GM12878 (cell line): ENCODE measurements at regions not wholly inside any gene's neighbourhood (a gene's known extent, or its start where the extent isn't known, plus 50 kb on each side); places are given as distances from the start of the nearest gene placed in this dataset.

Source experiments
- EED ChIP-seq: sonication (generic); IDR thresholded peaks from 2 replicates; pipeline ENCODE4 v1.6.1; 2016; ENCODE audit warnings: antibody characterized with exemption, low read depth
- NFXL1 ChIP-seq: fragments of 450-650 bp; IDR thresholded peaks from 2 replicates; pipeline ENCODE4 v1.6.1; 2017; ENCODE audit warnings: antibody characterized with exemption, mild to moderate bottlenecking, borderline replicate concordance
- SUPT20H ChIP-seq: IDR thresholded peaks from 2 replicates; pipeline ENCODE4 v1.6.1; 2011; ENCODE audit warnings: low read depth, mild to moderate bottlenecking, low read length, moderate library complexity, borderline replicate concordance; ENCODE audit not compliant: control insufficient read depth
- TF ChIP-seq, protein P1 (sequence below): fragments of 450-650 bp; IDR thresholded peaks from 2 replicates; pipeline ENCODE4 v1.6.1; 2017; ENCODE audit warnings: low read depth, mild to moderate bottlenecking, moderate library complexity
- TF ChIP-seq, protein P2 (sequence below): fragments of 450-650 bp; conservative IDR thresholded peaks from 2 replicates; pipeline ENCODE4 v1.6.1; 2017; ENCODE audit warnings: mild to moderate bottlenecking, moderate library complexity
- TF ChIP-seq, protein P3 (sequence below): IDR thresholded peaks from 2 replicates; pipeline ENCODE4 v1.6.1; 2012; ENCODE audit warnings: low read depth, low read length, improper control_type of control experiment
- TF ChIP-seq, protein P4 (sequence below): fragments of 450-650 bp; formaldehyde crosslinking; IDR thresholded peaks from 2 replicates; pipeline ENCODE4 v1.4.0; 2022; ENCODE audit warnings: mild to moderate bottlenecking, moderate library complexity
- TF ChIP-seq, protein P5 (sequence below), 3 experiments: IDR thresholded peaks in 2 of 3; conservative IDR thresholded peaks in 1 of 3; 2 replicates each; pipeline ENCODE4 v1.5.1; 2011; ENCODE audit warnings: low read depth in 3 of 3, low read length in 3 of 3, mild to moderate bottlenecking in 3 of 3, control low read depth in 2 of 3, moderate library complexity in 2 of 3, inconsistent platforms in 1 of 3, mixed read lengths in 1 of 3; ENCODE audit not compliant: control insufficient read depth in 2 of 3, insufficient read depth in 1 of 3; ENCODE audit errors: extremely low read depth in 1 of 3

DNA sequence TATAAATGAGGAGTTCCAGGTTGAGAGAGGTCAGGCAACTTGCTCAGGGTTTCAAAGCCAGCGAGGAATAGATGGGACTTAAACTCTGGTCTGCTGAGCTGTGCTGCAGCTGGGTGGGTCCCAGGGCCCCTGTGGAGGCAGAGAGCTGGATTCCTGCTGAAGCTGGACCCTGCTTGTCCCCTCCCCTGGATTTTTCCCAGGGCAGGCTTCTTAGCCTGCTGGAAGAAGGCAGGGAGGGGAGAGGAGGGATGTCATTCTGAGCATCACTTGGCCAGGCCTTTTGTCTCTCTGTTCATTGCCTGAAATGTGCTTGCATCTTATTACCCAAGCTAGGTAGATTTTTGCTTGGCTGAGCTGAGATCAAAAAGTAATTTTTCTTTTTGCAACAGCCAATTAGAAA, 133.7 kb downstream of the DHX35 start (continued):
- TF ChIP-seq, protein P1, sequence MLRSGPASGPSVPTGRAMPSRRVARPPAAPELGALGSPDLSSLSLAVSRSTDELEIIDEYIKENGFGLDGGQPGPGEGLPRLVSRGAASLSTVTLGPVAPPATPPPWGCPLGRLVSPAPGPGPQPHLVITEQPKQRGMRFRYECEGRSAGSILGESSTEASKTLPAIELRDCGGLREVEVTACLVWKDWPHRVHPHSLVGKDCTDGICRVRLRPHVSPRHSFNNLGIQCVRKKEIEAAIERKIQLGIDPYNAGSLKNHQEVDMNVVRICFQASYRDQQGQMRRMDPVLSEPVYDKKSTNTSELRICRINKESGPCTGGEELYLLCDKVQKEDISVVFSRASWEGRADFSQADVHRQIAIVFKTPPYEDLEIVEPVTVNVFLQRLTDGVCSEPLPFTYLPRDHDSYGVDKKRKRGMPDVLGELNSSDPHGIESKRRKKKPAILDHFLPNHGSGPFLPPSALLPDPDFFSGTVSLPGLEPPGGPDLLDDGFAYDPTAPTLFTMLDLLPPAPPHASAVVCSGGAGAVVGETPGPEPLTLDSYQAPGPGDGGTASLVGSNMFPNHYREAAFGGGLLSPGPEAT, result no peak
- TF ChIP-seq, protein P2, sequence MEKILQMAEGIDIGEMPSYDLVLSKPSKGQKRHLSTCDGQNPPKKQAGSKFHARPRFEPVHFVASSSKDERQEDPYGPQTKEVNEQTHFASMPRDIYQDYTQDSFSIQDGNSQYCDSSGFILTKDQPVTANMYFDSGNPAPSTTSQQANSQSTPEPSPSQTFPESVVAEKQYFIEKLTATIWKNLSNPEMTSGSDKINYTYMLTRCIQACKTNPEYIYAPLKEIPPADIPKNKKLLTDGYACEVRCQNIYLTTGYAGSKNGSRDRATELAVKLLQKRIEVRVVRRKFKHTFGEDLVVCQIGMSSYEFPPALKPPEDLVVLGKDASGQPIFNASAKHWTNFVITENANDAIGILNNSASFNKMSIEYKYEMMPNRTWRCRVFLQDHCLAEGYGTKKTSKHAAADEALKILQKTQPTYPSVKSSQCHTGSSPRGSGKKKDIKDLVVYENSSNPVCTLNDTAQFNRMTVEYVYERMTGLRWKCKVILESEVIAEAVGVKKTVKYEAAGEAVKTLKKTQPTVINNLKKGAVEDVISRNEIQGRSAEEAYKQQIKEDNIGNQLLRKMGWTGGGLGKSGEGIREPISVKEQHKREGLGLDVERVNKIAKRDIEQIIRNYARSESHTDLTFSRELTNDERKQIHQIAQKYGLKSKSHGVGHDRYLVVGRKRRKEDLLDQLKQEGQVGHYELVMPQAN, result no peak
- TF ChIP-seq, protein P3, sequence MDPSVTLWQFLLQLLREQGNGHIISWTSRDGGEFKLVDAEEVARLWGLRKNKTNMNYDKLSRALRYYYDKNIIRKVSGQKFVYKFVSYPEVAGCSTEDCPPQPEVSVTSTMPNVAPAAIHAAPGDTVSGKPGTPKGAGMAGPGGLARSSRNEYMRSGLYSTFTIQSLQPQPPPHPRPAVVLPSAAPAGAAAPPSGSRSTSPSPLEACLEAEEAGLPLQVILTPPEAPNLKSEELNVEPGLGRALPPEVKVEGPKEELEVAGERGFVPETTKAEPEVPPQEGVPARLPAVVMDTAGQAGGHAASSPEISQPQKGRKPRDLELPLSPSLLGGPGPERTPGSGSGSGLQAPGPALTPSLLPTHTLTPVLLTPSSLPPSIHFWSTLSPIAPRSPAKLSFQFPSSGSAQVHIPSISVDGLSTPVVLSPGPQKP, result no peak
- TF ChIP-seq, protein P4, sequence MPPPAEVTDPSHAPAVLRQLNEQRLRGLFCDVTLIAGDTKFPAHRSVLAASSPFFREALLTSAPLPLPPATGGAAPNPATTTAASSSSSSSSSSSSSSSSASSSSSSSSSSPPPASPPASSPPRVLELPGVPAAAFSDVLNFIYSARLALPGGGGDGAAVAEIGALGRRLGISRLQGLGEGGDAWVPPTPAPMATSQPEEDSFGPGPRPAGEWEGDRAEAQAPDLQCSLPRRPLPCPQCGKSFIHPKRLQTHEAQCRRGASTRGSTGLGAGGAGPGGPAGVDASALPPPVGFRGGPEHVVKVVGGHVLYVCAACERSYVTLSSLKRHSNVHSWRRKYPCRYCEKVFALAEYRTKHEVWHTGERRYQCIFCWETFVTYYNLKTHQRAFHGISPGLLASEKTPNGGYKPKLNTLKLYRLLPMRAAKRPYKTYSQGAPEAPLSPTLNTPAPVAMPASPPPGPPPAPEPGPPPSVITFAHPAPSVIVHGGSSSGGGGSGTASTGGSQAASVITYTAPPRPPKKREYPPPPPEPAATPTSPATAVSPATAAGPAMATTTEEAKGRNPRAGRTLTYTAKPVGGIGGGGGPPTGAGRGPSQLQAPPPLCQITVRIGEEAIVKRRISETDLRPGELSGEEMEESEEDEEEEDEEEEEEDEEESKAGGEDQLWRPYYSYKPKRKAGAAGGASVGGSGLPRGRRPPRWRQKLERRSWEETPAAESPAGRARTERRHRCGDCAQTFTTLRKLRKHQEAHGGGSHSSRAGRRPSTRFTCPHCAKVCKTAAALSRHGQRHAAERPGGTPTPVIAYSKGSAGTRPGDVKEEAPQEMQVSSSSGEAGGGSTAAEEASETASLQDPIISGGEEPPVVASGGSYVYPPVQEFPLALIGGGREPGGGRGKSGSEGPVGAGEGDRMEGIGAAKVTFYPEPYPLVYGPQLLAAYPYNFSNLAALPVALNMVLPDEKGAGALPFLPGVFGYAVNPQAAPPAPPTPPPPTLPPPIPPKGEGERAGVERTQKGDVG (CRISPR knock-in tag), result no peak
- TF ChIP-seq, protein P5, sequence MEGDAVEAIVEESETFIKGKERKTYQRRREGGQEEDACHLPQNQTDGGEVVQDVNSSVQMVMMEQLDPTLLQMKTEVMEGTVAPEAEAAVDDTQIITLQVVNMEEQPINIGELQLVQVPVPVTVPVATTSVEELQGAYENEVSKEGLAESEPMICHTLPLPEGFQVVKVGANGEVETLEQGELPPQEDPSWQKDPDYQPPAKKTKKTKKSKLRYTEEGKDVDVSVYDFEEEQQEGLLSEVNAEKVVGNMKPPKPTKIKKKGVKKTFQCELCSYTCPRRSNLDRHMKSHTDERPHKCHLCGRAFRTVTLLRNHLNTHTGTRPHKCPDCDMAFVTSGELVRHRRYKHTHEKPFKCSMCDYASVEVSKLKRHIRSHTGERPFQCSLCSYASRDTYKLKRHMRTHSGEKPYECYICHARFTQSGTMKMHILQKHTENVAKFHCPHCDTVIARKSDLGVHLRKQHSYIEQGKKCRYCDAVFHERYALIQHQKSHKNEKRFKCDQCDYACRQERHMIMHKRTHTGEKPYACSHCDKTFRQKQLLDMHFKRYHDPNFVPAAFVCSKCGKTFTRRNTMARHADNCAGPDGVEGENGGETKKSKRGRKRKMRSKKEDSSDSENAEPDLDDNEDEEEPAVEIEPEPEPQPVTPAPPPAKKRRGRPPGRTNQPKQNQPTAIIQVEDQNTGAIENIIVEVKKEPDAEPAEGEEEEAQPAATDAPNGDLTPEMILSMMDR (IDR thresholded peaks at IDR 0.05 in 2 of 3, conservative IDR thresholded peaks at IDR 0.05 in 1 of 3; ENCODE audit: control insufficient read depth in 2 of 3, extremely low read depth in 1 of 3, insufficient read depth in 1 of 3, low read depth in 3 of 3, low read length in 3 of 3), result no peak
- TF ChIP-seq NFXL1, result no peak
- TF ChIP-seq SUPT20H, result no peak
- TF ChIP-seq EED, result no peak
